A172 (cell line): ENCODE measurements at regions not wholly inside any gene's neighbourhood (a gene's known extent, or its start where the extent isn't known, plus 50 kb on each side); places are given as distances from the start of the nearest gene placed in this dataset.
"Not testable (repeated sequence)": the region's sequence is repeated elsewhere in the genome, so short reads cannot be mapped to it uniquely, and the experiment has no call there.

Experiments used
- DNase-seq: peaks from one replicate; pipeline ENCODE4 v3.0.0-alpha.2; 2015; ENCODE audit warnings: low spot score

DNA sequence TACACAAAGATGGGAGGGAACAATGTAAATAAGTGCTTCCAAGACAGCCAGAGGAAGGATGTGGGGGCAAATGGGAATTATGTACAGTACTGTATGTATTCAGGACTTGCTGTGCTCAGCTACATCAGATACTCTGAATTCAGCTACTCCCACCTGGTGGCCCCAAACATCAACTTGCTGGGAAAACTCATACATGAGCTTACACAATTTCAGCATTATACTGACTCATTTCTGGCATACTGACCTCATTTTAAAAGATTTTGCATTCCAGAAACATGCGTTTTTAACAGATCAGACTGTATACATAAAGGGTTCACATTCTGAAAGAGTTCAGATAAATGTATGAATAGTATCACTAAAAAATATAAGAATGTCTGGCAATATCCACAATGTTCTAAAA, 59.7 kb downstream of the GPX5 start:
- no peak for DNase-seq

- DNase-seq, result no peak
Observed at GRCh38 chr6:28586324-28586723, 60.6 kb downstream of the GPX5 start.

DNA sequence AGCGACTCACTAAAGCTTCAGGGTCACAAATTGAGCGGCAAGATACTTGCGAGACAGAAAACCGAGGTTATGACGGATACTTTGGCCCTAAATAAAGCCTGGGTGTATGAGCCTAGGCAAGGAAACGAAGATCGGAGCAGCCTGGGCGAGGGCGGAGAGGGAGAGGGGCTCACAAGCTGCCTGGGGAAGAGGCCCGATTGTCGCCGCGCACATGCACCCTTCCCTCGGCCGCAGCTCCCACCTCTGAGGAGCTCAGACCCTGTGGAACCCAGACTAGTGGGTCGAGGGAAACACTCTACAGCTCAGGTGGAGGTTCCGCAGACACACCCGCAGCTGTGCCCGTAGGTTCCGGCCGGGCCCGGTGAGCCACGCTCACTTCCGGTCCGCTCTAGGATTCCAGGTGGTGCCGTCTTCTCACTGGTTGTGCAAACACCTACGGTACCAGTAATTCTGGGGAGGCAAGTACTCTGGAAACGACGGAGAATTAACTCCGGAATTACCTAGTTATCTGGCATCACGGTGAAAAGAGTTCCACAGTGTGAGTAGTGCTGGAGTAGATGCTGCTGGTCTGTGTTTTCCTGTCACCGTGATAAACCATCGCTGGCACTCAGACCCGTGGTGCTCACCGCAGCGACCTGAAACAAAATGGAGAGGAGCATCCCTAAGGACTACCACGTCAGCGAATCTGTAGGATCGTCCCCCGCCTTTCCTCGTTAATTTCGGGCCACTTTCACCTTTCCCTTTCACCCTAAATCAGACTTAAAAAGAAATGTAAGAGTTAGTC, 61.5 kb downstream of the GPX5 start:
- DNase-seq, result peak; percentile 63

- no peak for DNase-seq
Observed at GRCh38 chr6:28587746-28588075, 62.0 kb downstream of the GPX5 start.

DNA sequence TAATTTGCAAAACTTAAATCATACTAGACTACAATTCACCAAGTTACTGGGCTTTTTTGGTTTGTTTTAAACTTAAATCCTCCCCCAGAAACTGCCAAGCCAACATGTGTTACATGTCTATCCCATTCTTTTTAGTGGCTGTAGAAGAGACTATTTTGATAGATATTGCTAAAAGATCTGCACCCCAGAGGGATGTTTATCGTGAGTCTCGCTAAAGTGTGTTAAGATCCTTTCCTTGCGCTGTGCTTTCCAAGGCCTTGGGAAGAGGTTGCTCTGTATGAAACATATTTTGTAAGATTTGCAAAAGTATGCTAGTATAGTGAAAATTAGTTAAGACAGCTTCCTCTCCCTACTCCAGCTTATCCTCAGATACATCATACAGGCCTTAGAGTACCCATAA, 63.0 kb downstream of the GPX5 start:
- DNase-seq, result no peak

DNA sequence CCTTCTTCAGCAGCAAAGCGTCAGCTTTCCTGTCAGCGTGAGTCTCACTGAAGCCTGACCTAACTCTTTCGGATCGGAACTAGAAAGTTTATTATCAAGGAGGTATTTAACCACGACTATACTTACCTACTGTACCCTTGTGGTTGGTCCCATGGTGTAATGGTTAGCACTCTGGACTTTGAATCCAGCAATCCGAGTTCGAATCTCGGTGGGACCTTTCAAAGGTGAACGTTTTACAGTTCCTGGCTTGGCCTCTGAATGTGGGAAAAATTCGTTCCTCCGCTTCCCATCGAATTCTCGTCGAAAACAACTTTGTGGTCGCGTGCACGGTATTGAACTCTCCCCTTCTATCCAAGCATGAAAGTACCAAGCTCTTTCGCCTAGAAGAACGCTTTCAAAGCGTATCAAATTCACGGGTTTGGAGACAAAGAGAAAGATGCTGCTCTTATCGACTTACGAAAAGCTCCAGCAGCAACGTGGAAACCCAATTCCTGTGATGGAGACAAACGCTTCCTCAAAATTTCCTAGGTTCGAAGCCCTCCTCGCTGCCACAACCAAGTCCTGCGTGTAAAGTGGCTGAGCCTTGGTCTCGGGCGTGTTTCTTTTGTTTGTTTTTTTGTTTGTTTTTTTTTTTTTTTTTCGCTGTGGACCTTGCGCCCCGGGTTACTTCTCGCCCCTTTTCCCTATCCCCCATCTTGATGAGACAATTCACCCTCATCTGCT, 63.7 kb downstream of the GPX5 start:
- peak; percentile 96 for DNase-seq

- DNase-seq, result no peak
Observed at GRCh38 chr6:28589957-28590349, 64.3 kb downstream of the GPX5 start.

GRCh38 chr6:28597217-28597835, 71.6 kb downstream of the GPX5 start:
- peak; percentile 85 for DNase-seq

DNA sequence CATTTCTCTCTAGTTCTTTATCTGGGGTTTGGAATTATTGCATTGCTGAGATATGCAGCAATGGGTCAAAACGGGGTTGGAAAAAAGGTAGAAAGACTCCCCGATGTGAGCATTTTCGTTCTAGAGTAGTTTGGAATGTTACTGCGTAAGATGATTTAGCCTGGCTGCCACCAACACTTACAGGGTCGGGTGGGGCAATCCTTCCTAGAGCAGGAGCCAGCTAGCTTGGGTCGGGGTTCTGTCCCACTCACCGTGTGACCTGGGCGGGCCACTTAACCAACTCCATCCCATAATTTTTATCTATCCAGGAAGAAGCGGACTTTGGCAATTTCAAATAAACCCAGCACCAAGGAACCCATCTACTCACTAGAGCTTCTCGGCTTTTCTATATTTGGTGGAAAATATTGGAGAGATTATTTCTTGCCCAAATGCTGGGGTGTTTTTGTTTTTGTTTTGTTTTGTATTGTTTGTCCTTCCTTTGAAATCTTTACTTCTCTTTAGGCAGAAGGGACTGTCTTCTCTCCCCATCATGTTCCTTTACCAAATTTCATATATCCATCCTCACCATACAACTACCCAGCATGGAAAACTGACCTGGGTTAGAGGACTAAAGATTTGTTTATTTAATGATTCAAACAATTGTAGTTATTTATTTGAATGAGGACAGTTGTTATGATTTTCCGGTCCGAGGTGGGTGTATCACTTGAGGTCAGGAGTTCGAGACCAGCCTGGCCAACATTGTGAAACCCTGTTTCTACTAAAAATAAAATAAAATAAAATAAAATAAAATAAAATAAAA, 72.4 kb downstream of the GPX5 start:
- DNase-seq, result peak; percentile 50

DNA sequence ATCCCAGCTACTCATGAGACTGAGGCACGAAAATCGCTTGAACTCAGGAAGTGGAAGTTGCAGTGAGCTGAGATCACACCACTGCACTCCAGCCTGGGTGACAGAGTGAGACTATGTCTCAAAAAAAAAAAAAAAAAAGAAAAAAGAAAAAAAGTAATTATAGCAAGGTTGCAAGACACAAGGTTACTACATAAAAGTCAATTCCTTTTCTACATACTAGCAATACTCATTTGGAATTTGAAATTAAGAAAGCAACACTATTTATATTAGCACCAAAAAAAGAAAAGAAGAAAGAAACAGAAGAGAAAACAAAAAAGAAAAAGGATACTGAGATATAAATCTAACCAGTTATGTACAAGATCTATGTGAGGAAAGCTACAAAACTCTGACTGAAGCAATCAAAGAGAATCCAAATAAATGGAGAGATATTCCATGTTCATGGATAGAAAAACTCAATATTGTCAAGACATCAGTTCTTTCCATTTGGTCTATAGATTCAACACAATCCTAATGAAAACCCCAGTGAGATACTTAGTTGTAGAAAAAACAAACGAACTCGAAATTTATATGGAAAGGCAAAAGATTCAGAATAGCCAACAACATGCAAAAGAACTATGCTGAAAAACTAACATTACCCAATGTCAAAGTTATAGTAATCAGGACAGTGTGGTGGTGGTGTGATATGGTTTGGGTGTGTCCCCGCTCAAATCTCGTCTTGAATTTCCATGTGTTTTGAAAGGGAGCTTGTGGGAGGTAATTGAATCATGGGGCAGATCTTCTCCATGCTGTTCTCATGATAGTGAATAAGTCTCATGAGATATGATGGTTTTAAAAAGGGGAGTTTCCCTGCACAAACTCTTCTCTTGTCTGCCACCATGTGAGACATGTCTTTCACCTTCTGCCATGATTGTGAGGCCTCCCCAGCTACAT, 73.3 kb downstream of the GPX5 start:
- no peak for DNase-seq

GRCh38 chr6:28600245-28600644, 74.6 kb downstream of the GPX5 start:
- no peak for DNase-seq

DNA sequence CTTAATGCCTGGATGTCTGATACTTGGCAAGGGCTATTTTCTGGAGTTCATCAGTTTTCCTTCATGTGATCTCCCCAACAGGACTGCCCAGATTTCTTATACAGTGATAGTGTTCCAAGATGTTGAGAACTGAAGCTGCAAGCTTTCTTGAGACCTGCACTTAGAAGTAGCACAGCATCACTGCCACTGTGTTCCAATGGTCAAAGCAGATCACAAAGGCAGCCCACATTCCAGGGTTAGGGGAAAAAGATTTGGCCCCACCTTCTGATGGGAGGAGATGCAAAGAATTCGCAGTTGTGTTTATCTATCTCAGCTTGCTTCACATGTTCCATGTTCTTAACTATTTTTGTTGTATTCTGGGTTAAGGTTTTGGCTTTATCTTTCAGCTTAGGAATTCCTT, 78.2 kb downstream of the GPX5 start:
- no peak for DNase-seq

DNA sequence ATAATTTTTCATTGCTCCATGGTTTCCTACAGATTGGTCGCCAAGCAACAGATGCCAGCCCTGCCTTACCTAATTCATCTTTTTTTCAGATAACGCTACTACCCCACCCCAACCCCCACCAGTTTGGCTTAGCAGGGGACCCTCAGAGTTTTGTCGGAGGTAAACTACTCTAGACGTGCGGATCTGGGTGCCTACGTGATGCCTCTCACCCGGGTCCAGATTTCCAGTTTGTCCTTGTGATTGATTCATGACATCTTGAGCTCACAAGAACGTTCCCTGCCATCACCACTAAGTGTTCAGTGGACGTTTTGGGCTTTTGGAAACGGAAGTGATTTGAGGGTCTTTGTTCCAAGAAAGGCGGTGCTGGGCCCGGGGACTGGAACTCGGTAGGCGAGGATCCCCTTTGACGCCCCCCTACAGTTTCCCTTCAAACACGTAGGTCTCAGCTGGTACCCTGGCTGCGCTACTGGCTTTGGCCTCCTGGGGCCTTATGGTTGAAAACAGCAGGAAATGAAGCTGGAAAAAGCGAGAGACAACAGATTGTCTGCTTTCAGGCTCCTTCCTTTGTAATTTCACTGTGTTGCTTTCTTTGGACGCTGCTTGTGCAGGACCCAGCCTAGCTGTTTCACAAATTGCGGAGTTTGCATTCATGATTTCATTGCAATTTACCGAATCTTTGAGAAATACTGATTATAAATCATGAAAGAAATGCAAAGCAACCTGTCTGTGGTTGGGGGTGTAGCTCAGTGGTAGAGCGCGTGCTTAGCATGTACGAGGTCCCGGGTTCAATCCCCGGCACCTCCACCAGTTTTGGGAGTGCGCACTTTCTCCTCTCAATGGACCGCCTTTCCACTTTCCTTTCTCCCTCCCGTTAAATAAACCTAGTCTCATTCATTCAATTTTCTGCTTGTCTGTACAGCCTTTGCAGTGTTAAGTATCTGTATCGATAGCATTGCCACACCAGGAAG, 81.0 kb downstream of the GPX5 start:
- DNase-seq, result peak; percentile 80

GRCh38 chr6:28607990-28608389, 82.3 kb downstream of the GPX5 start:
- no peak for DNase-seq

GRCh38 chr6:28609672-28610071, 84.0 kb downstream of the GPX5 start:
- no peak for DNase-seq

- no peak for DNase-seq
Observed at GRCh38 chr6:28615616-28615954, 89.9 kb downstream of the GPX5 start.

DNA sequence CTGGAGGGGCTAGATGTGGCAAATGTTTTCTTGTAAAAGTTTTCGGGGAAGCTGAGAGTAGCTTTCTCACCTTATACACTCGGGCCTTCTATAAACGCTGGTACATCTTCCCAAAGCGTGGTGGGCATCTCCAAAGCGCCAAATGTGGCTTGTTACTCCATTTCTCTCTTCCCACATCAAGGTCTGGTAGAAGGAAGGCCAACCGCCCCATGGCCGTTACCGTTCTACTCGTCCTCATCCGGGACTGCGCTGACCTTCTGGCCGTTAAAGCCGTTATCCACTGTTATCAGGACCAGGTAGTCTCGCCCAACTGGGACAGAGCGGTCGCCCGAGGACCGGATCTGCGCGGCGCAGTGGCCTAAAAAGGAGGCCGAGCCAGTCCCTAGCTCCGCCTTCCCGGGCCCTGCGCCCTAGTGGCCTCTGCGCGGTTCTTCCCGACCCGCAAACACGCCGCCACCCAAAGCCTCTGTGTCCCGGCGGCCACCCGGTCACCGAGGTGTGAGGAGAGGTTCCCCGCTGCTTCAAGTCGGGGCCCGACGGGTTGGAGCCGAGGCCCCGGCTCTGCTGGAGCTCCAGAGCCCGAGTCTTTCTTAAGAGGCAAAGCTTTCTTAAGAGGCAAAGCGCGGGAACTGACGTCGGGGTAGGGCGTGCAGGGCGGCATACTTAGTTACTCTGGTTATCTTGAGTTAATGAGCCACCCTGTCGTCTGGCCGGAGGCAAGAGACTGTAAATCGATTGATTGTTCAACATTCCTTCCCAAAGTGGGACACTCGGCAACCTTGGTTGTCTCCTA, 90.5 kb downstream of the GPX5 start:
- DNase-seq, result no peak

GRCh38 chr6:28618898-28619555, 93.3 kb downstream of the GPX5 start:
- DNase-seq, result no peak

GRCh38 chr6:28621268-28621667, 95.6 kb downstream of the GPX5 start:
- DNase-seq, result not testable (repeated sequence)
